Ascending aorta (tissue), 2 donors: ENCODE measurements at regions not wholly inside any gene's neighbourhood (a gene's known extent, or its start where the extent isn't known, plus 50 kb on each side); places are given as distances from the start of the nearest gene placed in this dataset.

Source experiments
- DNase-seq, 2 donors: peaks; one replicate each; pipeline ENCODE4 v3.0.0-alpha.2; 2019; ENCODE audit warnings: low spot score in 2 of 2
- H3K27ac ChIP-seq, 2 donors: fragments of 200-600 bp; sonication (generic); one replicate each; pipeline ENCODE4 v1.5.1; 2016 to 2017; ENCODE audit warnings: mild to moderate bottlenecking in 1 of 2
- H3K27me3 ChIP-seq: fragments of 200-600 bp; sonication (generic); one replicate; pipeline ENCODE4 v1.5.1; 2017
- H3K36me3 ChIP-seq, 2 donors: fragments of 200-600 bp; sonication (generic); one replicate each; pipeline ENCODE4 v1.5.1; 2016
- H3K4me1 ChIP-seq, 2 donors: fragments of 200-600 bp; sonication (generic); one replicate each; pipeline ENCODE4 v1.5.1; 2016 to 2017; ENCODE audit warnings: mild to moderate bottlenecking in 1 of 2
- H3K4me3 ChIP-seq, 2 donors: fragments of 200-600 bp; sonication (generic); one replicate each; pipeline ENCODE4 v1.5.1; 2016 to 2017; ENCODE audit warnings: mild to moderate bottlenecking in 1 of 2
- H3K9me3 ChIP-seq, 2 donors: fragments of 200-600 bp; sonication (generic); one replicate each; pipeline ENCODE4 v1.5.1; 2016
- intact Hi-C: fragments of 100-400 bp; cut with DNase I; formaldehyde crosslinking; loops from one replicate; pipeline ENCODE4 v1.15.1; 2023
- TF ChIP-seq, protein P1 (sequence below), 3 experiments: fragments of 200-600 bp in 2 of 3; fragments of 450-650 bp in 1 of 3; sonication (generic) in 2 of 3; IDR thresholded peaks; one replicate each; pipeline ENCODE4 v1.5.1; 2016 to 2019; ENCODE audit warnings: antibody characterized with exemption in 3 of 3, mild to moderate bottlenecking in 1 of 3, moderate library complexity in 1 of 3

DNA sequence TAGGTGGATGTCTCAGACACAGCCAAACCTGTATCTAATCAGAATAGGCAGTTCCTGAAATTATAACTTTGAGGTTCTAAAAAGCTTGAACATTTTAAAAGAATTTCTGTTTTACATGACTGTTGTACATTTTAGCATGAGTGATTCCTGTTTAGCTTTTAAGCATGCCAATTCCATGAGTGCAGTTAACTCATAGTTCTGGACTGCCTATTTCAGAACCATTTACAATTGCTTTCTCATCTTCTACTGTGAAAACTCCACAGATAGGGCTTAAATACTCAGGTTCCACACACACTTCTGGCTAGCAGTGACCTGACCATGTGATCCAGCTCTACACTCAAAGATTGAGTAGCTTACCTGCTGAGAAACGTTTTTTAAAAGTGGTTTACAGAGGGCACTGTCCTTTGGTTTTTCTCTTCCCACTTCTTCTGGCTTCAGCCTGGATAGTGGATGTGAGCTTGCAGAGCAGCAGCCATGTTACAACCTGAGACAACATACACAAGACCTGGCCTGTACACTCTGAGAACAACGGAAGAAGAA lies 280.8 kb downstream of the ANKRD50 start:
- Histone ChIP-seq H3K9me3 (no peaks in the 10 kb centered on the region), H3K27ac (no peak overlapping the region), H3K36me3 (no peaks in the 10 kb centered on the region), H3K4me1 (no peaks in the 10 kb centered on the region), H3K27me3 (no peaks in the 10 kb centered on the region), H3K4me3 (no peak overlapping the region)
- no peak for DNase-seq
- intact Hi-C loops = no loop called here
- TF ChIP-seq, protein P1, sequence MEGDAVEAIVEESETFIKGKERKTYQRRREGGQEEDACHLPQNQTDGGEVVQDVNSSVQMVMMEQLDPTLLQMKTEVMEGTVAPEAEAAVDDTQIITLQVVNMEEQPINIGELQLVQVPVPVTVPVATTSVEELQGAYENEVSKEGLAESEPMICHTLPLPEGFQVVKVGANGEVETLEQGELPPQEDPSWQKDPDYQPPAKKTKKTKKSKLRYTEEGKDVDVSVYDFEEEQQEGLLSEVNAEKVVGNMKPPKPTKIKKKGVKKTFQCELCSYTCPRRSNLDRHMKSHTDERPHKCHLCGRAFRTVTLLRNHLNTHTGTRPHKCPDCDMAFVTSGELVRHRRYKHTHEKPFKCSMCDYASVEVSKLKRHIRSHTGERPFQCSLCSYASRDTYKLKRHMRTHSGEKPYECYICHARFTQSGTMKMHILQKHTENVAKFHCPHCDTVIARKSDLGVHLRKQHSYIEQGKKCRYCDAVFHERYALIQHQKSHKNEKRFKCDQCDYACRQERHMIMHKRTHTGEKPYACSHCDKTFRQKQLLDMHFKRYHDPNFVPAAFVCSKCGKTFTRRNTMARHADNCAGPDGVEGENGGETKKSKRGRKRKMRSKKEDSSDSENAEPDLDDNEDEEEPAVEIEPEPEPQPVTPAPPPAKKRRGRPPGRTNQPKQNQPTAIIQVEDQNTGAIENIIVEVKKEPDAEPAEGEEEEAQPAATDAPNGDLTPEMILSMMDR (IDR thresholded peaks at IDR 0.05) = no peak

DNA sequence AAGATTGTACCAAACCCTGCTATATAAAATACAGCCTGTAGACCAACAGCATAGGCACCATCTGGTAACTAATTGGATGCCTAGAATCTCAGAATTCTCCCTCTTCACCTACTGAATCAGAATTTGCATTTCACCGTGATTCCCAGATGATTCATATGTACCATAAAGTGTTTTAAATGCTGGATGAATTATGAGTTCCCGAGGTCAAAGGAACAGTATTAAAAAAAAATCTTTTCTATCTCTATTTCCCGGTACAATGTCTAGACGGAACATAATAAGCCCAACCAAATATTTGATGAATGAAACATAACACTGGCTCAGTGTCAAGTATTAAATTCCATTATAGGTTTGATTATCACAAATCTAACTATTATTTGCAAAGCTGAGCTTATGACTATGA lies 280.0 kb downstream of the ANKRD50 start:
- Histone ChIP-seq H3K36me3 (no peaks in the 10 kb centered on the region), H3K4me3 (no peak overlapping the region), H3K9me3 (no peaks in the 10 kb centered on the region), H3K4me1 (no peaks in the 10 kb centered on the region), H3K27ac (peak overlapping the region in 1 of 2 donors; percentile 33), H3K27me3 (no peaks in the 10 kb centered on the region)
- intact Hi-C loops = no loop called here
- TF ChIP-seq, protein P1 (IDR thresholded peaks at IDR 0.05) = no peak
- no peak for DNase-seq

DNA sequence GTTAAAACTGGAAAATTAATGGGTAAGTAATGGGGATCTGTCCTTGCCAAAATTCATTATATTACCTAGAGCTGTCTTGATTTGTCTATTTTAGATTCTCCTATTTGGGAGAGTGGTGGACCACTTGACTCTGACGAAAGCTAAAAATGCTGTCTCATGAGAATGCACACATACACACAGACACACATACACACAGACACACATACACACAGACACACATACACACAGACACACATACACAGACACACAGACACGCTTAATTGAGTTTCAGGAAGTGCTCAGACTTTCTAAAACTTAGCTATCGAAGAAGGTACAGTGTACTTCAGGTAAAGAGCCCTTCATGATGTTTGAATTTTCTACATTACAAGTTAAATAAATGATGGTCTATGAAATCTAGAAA lies 279.5 kb downstream of the ANKRD50 start:
- DNase-seq = no peak
- H3K27ac ChIP-seq = peak overlapping the region in 1 of 2 donors; percentile 33
- no peaks in the 10 kb centered on the region for H3K36me3 ChIP-seq
- intact Hi-C loops = no loop called here
- TF ChIP-seq, protein P1 (IDR thresholded peaks at IDR 0.05) = no peak
- H3K4me3 ChIP-seq = no peak overlapping the region
- H3K27me3 ChIP-seq = no peaks in the 10 kb centered on the region
- no peaks in the 10 kb centered on the region for H3K9me3 ChIP-seq
- H3K4me1 ChIP-seq = no peaks in the 10 kb centered on the region

DNA sequence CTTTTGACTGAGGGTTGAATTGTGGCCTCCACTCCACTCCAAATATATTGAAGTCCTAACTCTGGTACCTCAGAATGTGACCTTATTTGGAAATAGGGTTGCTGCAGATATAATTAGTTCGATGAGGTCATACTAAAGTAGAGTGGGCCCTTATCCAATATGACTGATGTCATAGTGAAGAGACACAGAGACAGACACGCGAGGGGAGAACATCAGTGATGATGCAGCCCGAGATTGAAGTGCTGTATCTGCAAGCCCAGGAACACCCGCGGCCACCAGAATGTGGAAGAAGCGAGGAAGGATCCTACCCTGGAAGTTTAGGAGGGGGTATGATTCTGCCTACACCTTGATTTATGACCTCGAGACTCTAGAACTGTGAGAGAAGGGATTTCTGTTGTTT lies 279.0 kb downstream of the ANKRD50 start:
- H3K27me3 ChIP-seq = no peaks in the 10 kb centered on the region
- H3K9me3 ChIP-seq = no peaks in the 10 kb centered on the region
- no peaks in the 10 kb centered on the region for H3K4me1 ChIP-seq
- TF ChIP-seq, protein P1 (IDR thresholded peaks at IDR 0.05) = no peak
- H3K27ac ChIP-seq = peak overlapping the region in 1 of 2 donors; percentile 33
- H3K4me3 ChIP-seq = no peak overlapping the region
- DNase-seq = no peak
- no peaks in the 10 kb centered on the region for H3K36me3 ChIP-seq
- intact Hi-C loops = no loop called here

DNA sequence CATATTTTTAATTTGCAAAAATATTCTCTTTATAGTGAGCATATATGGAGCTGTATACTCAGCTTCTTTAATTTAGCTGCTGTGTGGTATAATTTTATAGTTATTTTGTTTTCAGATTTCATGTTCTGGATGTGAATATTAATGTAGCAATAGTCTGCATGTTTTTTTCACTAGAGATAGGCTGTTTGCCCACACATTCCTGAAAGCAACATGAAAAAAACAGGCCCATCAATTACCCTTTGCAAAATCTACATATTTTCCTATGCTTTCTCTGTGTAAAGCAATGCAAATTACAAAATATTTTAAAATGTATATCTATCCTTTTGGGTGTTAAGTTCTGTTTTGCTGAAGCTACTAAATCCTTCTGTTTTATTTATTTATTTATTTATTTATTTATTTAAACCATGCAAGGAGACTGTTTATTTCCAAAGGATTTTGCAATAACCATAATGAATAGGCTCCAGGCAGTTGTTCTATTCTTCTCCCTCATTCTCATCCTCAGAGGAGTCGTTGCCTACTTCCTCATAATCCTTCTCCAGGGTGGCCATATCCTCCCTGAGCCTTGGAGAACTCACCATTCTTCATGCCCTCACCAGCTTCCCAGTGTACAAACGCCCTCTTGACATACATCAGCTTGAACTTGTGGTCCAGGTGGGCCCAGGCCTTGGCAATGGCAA lies 277.1 kb downstream of the ANKRD50 start:
- no peak for DNase-seq
- H3K36me3 ChIP-seq = no peaks in the 10 kb centered on the region
- intact Hi-C loops = no loop called here
- TF ChIP-seq, protein P1 (IDR thresholded peaks at IDR 0.05) = no peak
- H3K4me3 ChIP-seq = no peak overlapping the region
- H3K9me3 ChIP-seq = no peaks in the 10 kb centered on the region
- H3K4me1 ChIP-seq = no peaks in the 10 kb centered on the region
- no peaks in the 10 kb centered on the region for H3K27me3 ChIP-seq
- H3K27ac ChIP-seq = no peak overlapping the region
